ENCODE measurements at regions not wholly inside any gene's neighbourhood (a gene's known extent, or its start where the extent isn't known, plus 50 kb on each side); places are given as distances from the start of the nearest gene placed in this dataset.

DNA sequence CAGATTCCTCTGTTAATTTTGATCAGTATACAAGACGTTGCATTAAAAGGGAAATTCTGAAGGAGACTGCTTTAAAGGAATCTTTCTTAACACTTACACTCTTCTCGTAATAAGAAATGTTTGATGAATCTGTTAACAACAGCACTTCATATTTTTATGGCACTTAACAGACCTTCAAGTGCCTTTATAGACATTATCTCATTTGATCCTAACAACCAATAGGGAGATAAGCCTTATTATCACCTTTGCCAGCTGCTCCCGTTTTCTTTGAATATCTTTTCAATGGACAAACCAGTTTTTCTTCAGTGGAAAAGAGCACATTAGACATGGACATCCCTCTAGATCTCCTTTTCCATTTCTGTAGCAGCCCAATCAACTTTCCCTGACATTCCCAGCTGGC is 653.0 kb upstream of the FAM98A start:
- no peak overlapping the region for H3K4me3 ChIP-seq (replicated peaks; ENCODE audit: insufficient read depth, low read length)
- TF ChIP-seq GABPA (IDR thresholded peaks at IDR 0.05; ENCODE audit: low read depth), result no peak
- TF ChIP-seq, protein P1, sequence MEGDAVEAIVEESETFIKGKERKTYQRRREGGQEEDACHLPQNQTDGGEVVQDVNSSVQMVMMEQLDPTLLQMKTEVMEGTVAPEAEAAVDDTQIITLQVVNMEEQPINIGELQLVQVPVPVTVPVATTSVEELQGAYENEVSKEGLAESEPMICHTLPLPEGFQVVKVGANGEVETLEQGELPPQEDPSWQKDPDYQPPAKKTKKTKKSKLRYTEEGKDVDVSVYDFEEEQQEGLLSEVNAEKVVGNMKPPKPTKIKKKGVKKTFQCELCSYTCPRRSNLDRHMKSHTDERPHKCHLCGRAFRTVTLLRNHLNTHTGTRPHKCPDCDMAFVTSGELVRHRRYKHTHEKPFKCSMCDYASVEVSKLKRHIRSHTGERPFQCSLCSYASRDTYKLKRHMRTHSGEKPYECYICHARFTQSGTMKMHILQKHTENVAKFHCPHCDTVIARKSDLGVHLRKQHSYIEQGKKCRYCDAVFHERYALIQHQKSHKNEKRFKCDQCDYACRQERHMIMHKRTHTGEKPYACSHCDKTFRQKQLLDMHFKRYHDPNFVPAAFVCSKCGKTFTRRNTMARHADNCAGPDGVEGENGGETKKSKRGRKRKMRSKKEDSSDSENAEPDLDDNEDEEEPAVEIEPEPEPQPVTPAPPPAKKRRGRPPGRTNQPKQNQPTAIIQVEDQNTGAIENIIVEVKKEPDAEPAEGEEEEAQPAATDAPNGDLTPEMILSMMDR (IDR thresholded peaks at IDR 0.05; ENCODE audit: insufficient read depth, low read length), result no peak
- no peak for TF ChIP-seq POLR2AphosphoS5 (IDR thresholded peaks at IDR 0.05; ENCODE audit: low read depth)
- TF ChIP-seq, protein P2, sequence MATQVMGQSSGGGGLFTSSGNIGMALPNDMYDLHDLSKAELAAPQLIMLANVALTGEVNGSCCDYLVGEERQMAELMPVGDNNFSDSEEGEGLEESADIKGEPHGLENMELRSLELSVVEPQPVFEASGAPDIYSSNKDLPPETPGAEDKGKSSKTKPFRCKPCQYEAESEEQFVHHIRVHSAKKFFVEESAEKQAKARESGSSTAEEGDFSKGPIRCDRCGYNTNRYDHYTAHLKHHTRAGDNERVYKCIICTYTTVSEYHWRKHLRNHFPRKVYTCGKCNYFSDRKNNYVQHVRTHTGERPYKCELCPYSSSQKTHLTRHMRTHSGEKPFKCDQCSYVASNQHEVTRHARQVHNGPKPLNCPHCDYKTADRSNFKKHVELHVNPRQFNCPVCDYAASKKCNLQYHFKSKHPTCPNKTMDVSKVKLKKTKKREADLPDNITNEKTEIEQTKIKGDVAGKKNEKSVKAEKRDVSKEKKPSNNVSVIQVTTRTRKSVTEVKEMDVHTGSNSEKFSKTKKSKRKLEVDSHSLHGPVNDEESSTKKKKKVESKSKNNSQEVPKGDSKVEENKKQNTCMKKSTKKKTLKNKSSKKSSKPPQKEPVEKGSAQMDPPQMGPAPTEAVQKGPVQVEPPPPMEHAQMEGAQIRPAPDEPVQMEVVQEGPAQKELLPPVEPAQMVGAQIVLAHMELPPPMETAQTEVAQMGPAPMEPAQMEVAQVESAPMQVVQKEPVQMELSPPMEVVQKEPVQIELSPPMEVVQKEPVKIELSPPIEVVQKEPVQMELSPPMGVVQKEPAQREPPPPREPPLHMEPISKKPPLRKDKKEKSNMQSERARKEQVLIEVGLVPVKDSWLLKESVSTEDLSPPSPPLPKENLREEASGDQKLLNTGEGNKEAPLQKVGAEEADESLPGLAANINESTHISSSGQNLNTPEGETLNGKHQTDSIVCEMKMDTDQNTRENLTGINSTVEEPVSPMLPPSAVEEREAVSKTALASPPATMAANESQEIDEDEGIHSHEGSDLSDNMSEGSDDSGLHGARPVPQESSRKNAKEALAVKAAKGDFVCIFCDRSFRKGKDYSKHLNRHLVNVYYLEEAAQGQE (IDR thresholded peaks at IDR 0.05; ENCODE audit: insufficient replicate concordance, low read depth), result no peak
- TF ChIP-seq SPI1 (IDR thresholded peaks at IDR 0.05; ENCODE audit: borderline replicate concordance, low read depth), result no peak
- DNase-seq (ENCODE audit: low read depth in 1 of 2, low spot score in 1 of 2), result no peak
- H3K27me3 ChIP-seq (ENCODE audit: insufficient read depth, poor library complexity, severe bottlenecking), result no peaks in the 10 kb centered on the region
- no peak overlapping the region for H3K27ac ChIP-seq (replicated peaks)

DNA sequence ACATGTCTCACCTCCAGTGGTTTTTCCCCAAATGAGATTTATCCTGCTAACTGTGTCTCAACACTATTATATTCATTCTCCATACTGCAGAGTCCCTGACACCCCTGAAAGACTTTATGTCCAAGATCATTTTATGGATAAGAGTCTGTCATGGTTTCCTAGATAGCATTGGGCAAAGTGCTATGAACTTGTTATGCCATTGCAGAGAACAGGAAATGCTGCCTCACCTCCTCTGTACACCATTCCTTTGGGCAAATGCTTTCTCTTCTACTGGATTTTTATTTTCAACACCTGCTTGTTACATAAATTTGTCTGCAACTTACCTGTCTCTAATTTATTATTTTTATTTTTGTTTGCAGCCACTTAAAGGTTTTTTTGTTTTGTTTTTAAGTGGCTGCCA is 652.5 kb upstream of the FAM98A start:
- TF ChIP-seq POLR2AphosphoS5 (IDR thresholded peaks at IDR 0.05; ENCODE audit: low read depth), result no peak
- TF ChIP-seq, protein P2 (IDR thresholded peaks at IDR 0.05; ENCODE audit: insufficient replicate concordance, low read depth), result no peak
- TF ChIP-seq GABPA (IDR thresholded peaks at IDR 0.05; ENCODE audit: low read depth), result no peak
- TF ChIP-seq, protein P1 (IDR thresholded peaks at IDR 0.05; ENCODE audit: insufficient read depth, low read length), result no peak
- no peak for TF ChIP-seq SPI1 (IDR thresholded peaks at IDR 0.05; ENCODE audit: borderline replicate concordance, low read depth)
- no peak overlapping the region for H3K4me3 ChIP-seq (replicated peaks; ENCODE audit: insufficient read depth, low read length)
- no peak for DNase-seq (ENCODE audit: low read depth in 1 of 2, low spot score in 1 of 2)
- no peak overlapping the region for H3K27ac ChIP-seq (replicated peaks)
- no peaks in the 10 kb centered on the region for H3K27me3 ChIP-seq (ENCODE audit: insufficient read depth, poor library complexity, severe bottlenecking)

DNA sequence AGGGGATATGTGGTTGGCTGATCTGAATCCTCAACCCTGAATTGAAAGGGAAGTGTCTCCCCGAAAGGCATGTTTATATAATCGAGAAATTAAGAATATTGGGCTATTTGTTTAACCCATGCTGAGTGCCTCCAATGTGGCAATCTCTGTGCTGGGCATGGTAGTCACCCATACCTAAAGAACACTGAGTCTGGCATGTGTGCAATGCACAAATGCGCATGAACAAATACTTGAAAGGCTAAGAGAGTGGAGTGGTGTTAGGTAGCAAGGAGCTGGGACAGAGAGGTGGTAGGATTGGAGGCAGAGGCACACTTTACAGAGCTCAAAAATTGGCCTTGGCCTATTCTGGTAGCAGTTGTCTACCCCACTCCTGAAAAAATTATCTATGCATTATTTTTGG is 645.1 kb upstream of the FAM98A start:
- H3K27me3 ChIP-seq (ENCODE audit: insufficient read depth, poor library complexity, severe bottlenecking), result no peaks in the 10 kb centered on the region
- H3K4me3 ChIP-seq (replicated peaks; ENCODE audit: insufficient read depth, low read length), result no peak overlapping the region
- no peak overlapping the region for H3K27ac ChIP-seq (replicated peaks)
- TF ChIP-seq GABPA (IDR thresholded peaks at IDR 0.05; ENCODE audit: low read depth) (no peak), SPI1 (IDR thresholded peaks at IDR 0.05; ENCODE audit: borderline replicate concordance, low read depth) (no peak), POLR2AphosphoS5 (IDR thresholded peaks at IDR 0.05; ENCODE audit: low read depth) (no peak)
- TF ChIP-seq, protein P1 (IDR thresholded peaks at IDR 0.05; ENCODE audit: insufficient read depth, low read length), result no peak
- TF ChIP-seq, protein P2 (IDR thresholded peaks at IDR 0.05; ENCODE audit: insufficient replicate concordance, low read depth), result no peak
- DNase-seq (ENCODE audit: low read depth in 1 of 2, low spot score in 1 of 2), result no peak

Measured in HL-60 (cell line).